ENCODE measurements at regions not wholly inside any gene's neighbourhood (a gene's known extent, or its start where the extent isn't known, plus 50 kb on each side); places are given as distances from the start of the nearest gene placed in this dataset.

- TF ChIP-seq CTCF (IDR thresholded peaks at IDR 0.05) (no peak), EP300 (IDR thresholded peaks at IDR 0.05) (no peak), POLR2A (IDR thresholded peaks at IDR 0.05) (no peak), POLR2AphosphoS5 (IDR thresholded peaks at IDR 0.05) (no peak)
Observed at GRCh38 chr10:3346851-3347250, 174.3 kb upstream of the PITRM1 start.

All from stomach (tissue), 4 donors.